Activated naive CD4-positive, alpha-beta T cell treated with anti-CD3 and anti-CD28 coated beads, Interleukin-2, amount 50 U/mL, for 24 hours (primary cell): ENCODE measurements at regions not wholly inside any gene's neighbourhood (a gene's known extent, or its start where the extent isn't known, plus 50 kb on each side); places are given as distances from the start of the nearest gene placed in this dataset.
"Not testable (repeated sequence)": the region's sequence is repeated elsewhere in the genome, so short reads cannot be mapped to it uniquely, and the experiment has no call there.

ENCODE experiments used
- H3K27ac Mint-ChIP-seq: one replicate; pipeline ENCODE4 v1.8.0; 2021; ENCODE audit warnings: mild to moderate bottlenecking, mixed read lengths
- H3K27me3 Mint-ChIP-seq: one replicate; pipeline ENCODE4 v1.8.0; 2021; ENCODE audit warnings: mixed read lengths
- H3K36me3 Mint-ChIP-seq: one replicate; pipeline ENCODE4 v1.8.0; 2021; ENCODE audit warnings: mixed read lengths
- H3K4me1 Mint-ChIP-seq: one replicate; pipeline ENCODE4 v1.8.0; 2021; ENCODE audit warnings: mixed read lengths
- H3K4me3 Mint-ChIP-seq: one replicate; pipeline ENCODE4 v1.8.0; 2021; ENCODE audit warnings: mild to moderate bottlenecking, mixed read lengths
- H3K9me3 Mint-ChIP-seq: one replicate; pipeline ENCODE4 v1.8.0; 2021; ENCODE audit warnings: mixed read lengths

DNA sequence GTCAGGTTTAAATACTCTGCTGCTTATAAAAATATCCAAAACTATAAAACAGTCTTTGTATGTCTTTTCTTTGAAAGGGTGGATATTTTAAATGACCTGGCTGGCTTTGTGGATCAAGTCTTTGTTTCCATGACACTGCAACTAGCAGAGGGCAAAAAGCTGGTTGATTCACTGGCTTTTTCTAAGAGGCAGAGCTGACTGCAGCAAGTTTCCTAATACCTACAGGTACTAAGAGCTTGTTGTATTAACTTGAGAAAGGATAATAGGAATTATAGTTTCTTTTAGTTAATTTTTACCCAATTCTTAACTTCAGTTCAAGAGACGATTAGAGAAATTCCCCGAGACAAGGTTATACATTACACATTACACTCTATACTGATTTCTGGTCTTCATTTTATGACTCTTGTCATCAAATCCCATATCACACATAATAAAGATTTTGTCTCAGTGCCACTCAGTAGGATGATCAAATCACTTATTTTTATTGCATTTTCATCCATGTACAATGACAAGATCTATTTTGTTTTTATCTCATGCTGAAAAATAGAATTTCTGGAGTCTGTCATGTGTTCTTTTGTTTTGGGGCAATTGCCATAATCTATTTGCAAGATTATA, 120.1 kb upstream of the RIMS1 start:
- Mint-ChIP-seq H3K4me3 (no peak overlapping the region), H3K27me3 (no peaks in the 10 kb centered on the region), H3K4me1 (no peaks in the 10 kb centered on the region), H3K27ac (no peak overlapping the region), H3K9me3 (peaks cover 5% of the 10 kb centered on the region), H3K36me3 (no peaks in the 10 kb centered on the region)

DNA sequence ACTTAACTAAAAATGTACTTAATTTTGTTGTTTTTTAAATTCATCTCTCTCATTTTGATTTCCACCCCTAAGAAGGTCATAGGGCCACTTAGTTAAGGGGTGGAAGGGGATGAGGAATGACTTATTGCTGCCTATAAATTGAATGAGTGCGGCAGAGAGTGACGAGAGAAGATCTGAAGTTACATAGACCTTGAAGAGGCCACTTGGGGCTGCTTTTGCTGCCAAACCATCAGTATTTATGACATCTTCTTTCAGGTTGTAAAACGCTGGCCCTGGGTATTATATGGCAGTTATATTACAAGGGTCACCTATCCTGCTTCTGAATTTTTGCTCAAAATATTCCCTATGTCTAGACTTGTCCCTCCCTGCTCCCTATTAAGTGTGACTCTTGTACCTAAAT, 119.6 kb upstream of the RIMS1 start:
- H3K9me3 Mint-ChIP-seq: peaks cover 10% of the 10 kb centered on the region
- no peak overlapping the region for H3K27ac Mint-ChIP-seq
- H3K36me3 Mint-ChIP-seq: no peaks in the 10 kb centered on the region
- no peaks in the 10 kb centered on the region for H3K27me3 Mint-ChIP-seq
- H3K4me1 Mint-ChIP-seq: no peaks in the 10 kb centered on the region
- no peak overlapping the region for H3K4me3 Mint-ChIP-seq

DNA sequence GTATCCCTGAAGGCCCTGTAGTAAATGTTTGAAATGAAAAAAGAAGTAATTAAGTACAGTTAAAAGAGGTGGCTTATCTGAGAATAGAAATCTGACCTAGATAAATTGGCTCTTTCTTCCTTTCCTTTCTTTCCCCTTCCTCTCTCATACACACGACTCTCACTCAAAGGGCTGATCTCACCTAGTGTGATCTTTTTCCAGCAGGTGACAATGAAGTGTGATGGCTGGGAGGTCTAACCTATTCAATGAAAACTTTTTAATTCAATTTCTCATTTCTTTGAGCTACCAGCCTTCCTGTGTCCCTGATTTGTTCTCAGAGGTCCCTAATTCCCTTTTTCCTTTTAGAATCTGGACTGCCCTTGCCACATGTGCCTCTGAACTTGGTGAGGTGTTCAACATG, 118.0 kb upstream of the RIMS1 start:
- Mint-ChIP-seq H3K9me3 (peaks cover 16% of the 10 kb centered on the region), H3K36me3 (no peaks in the 10 kb centered on the region), H3K27me3 (no peaks in the 10 kb centered on the region), H3K27ac (no peak overlapping the region), H3K4me3 (no peak overlapping the region), H3K4me1 (no peaks in the 10 kb centered on the region)

DNA sequence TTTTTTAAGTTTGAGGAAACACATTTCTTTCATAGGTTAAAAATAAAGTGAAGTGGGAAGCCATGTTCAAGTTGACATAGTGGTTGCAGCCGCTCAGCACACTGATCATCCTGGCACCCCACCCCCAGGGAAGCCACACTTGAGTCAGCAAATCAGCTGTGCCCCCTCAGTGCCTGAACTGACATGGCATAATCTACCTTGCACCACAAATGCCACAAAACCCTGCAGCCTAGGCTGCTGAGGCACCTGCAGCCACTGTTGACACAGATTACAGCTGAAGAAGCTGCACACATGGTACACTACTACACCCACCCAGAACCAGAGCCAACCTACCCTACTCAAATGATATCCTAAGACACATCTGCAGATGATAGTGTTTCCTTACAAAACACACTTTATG, 77.5 kb upstream of the RIMS1 start:
- Mint-ChIP-seq H3K27me3 (no peaks in the 10 kb centered on the region), H3K9me3 (peaks cover 12% of the 10 kb centered on the region)

DNA sequence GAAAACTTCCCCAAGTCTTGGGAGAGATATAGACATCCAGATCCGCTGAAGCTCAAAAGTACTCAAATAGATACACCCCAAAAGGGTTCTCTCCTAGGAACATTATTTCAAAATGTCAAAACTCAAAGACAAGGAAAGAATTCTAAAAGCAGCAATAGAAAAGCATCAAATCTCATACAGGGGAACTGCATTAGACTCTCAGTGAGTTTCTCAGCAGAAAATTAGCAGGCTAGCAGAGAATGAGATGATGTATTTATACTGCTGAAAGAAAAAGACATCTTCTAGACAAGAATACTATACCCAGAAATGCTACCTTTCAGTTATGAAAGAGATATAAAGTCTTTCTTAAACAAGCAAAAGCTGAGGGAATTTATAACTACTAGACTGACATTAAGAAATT, 75.5 kb upstream of the RIMS1 start:
- peaks cover 2% of the 10 kb centered on the region for H3K36me3 Mint-ChIP-seq
- H3K4me1 Mint-ChIP-seq: no peaks in the 10 kb centered on the region

More for the DNA sequence above, 77.5 kb upstream of the RIMS1 start:
- peaks cover 2% of the 10 kb centered on the region for H3K36me3 Mint-ChIP-seq
- H3K4me1 Mint-ChIP-seq: no peaks in the 10 kb centered on the region
- H3K27ac Mint-ChIP-seq: no peak overlapping the region
- H3K4me3 Mint-ChIP-seq: no peak overlapping the region

DNA sequence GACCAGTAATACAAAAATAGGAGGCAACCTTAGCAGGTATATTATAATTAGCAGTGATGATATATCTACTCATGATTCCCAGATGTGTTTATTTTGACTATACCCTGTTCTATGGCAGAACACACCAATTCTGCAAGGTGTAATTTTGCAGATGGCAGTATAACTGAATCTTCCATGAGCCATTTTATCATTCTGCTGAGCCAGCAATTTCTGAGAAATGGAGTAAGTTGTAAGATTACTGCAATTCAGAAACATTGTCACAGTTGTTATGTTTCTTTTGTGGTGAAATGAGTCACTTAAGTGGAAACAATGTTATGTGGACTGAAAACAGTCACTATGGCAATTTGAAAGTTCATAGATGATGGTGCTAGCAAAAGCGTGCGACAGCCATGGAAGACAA, 63.7 kb upstream of the RIMS1 start:
- no peak overlapping the region for H3K27ac Mint-ChIP-seq
- no peaks in the 10 kb centered on the region for H3K27me3 Mint-ChIP-seq
- H3K36me3 Mint-ChIP-seq: no peaks in the 10 kb centered on the region
- H3K4me3 Mint-ChIP-seq: no peak overlapping the region
- H3K4me1 Mint-ChIP-seq: no peaks in the 10 kb centered on the region
- peaks cover 11% of the 10 kb centered on the region for H3K9me3 Mint-ChIP-seq

More for the DNA sequence above, 75.5 kb upstream of the RIMS1 start:
- Mint-ChIP-seq H3K9me3 (peaks cover 24% of the 10 kb centered on the region), H3K27me3 (no peaks in the 10 kb centered on the region), H3K27ac (no peak overlapping the region), H3K4me3 (no peak overlapping the region)

DNA sequence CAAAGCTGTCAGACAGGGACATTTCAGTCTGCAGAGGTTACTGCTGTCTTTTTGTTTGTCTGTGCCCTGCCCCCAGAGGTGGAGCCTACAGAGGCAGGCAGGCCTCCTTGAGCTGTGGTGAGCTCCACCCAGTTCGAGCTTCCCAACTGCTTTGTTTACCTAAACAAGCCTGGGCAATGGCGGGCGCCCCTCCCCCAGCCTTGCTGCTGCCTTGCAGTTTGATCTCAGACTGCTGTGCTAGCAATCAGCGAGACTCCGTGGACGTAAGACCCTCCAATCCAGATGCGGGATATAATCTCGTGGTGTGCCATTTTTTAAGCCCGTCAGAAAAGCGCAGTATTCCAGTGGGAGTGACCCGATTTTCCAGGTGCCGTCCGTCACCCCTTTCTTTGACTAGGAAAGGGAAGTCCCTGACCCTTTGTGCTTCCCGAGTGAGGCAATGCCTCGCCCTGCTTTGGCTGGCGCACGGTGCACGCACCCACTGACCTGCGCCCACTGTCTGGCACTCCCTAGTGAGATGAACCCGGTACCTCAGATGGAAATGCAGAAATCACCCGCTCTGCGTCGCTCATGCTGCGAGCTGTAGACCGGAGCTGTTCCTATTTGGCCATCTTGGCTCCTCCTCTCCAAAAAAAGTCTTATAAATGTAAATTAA, 54.1 kb upstream of the RIMS1 start:
- not testable (repeated sequence) for H3K4me1 Mint-ChIP-seq, H3K27me3 Mint-ChIP-seq, H3K36me3 Mint-ChIP-seq, H3K27ac Mint-ChIP-seq, H3K9me3 Mint-ChIP-seq, H3K4me3 Mint-ChIP-seq
